CD4-positive, alpha-beta T cell (primary cell): ENCODE measurements at regions not wholly inside any gene's neighbourhood (a gene's known extent, or its start where the extent isn't known, plus 50 kb on each side); places are given as distances from the start of the nearest gene placed in this dataset.

ENCODE experiments used
- ATAC-seq: fragments of 200-7000 bp; cut with Tn5 transposase; one replicate; pipeline ENCODE4 v1.10.0; 2022; ENCODE audit warnings: mild to moderate bottlenecking; ENCODE audit not compliant: poor library complexity
- CTCF ChIA-PET: fragments of 350-600 bp; sonication (Branson Sonifier 250); formaldehyde crosslinking; loops from one replicate; lab custom pipeline; 2021; ENCODE audit warnings: antibody characterized with exemption, inconsistent platforms; lab: Charles Lee
- POLR2A ChIA-PET: fragments of 350-600 bp; sonication (Branson Sonifier 250); formaldehyde crosslinking; loops from one replicate; lab custom pipeline; 2021; ENCODE audit warnings: antibody characterized with exemption, inconsistent platforms; lab: Charles Lee
- DNase-seq, 14 experiments: peaks; one replicate each; pipeline ENCODE4 v3.0.0-alpha.2; 2013 to 2020; ENCODE audit warnings: mixed read lengths in 2 of 14
- H3K27ac ChIP-seq, 2 donors: one replicate each; pipeline versions ENCODE4 v1.5.1 to v1.7.0; 2013; ENCODE audit warnings: low read length in 2 of 2, low read depth in 1 of 2, mild to moderate bottlenecking in 1 of 2
- H3K27me3 ChIP-seq, 2 experiments: 1 replicate in 1 of 2; 2 replicates in 1 of 2; pipeline versions ENCODE4 v1.6.1 to v1.7.0; 2013; ENCODE audit warnings: low read length in 2 of 2, control low read depth in 1 of 2, mild to moderate bottlenecking in 1 of 2, moderate library complexity in 1 of 2; ENCODE audit not compliant: insufficient read depth in 2 of 2, control insufficient read depth in 1 of 2
- H3K36me3 ChIP-seq: one replicate; pipeline ENCODE4 v1.6.1; 2013; ENCODE audit warnings: low read length, control low read depth; ENCODE audit not compliant: insufficient read depth
- H3K4me1 ChIP-seq: one replicate; pipeline ENCODE4 v1.6.1; 2013; ENCODE audit warnings: low read length, control low read depth; ENCODE audit not compliant: insufficient read depth
- H3K4me3 ChIP-seq: one replicate; pipeline ENCODE4 v1.5.1; 2013; ENCODE audit warnings: mild to moderate bottlenecking, low read length, moderate library complexity
- H3K9me3 ChIP-seq, 2 experiments: 1 replicate in 1 of 2; 2 replicates in 1 of 2; pipeline versions ENCODE4 v1.6.1 to v1.7.0; 2013; ENCODE audit warnings: low read length in 2 of 2, mild to moderate bottlenecking in 2 of 2, control low read depth in 1 of 2, moderate library complexity in 1 of 2; ENCODE audit not compliant: control insufficient read depth in 1 of 2, insufficient read depth in 1 of 2
- H3K27ac Mint-ChIP-seq: one replicate; pipeline ENCODE4 v1.8.0; 2020; ENCODE audit warnings: mixed read lengths
- H3K27me3 Mint-ChIP-seq: one replicate; pipeline ENCODE4 v1.8.0; 2021; ENCODE audit warnings: mixed read lengths
- H3K36me3 Mint-ChIP-seq: one replicate; pipeline ENCODE4 v1.8.0; 2021; ENCODE audit warnings: low read depth, mixed read lengths
- H3K4me1 Mint-ChIP-seq: one replicate; pipeline ENCODE4 v1.8.0; 2021; ENCODE audit warnings: low read depth, mixed read lengths
- H3K4me3 Mint-ChIP-seq: one replicate; pipeline ENCODE4 v1.8.0; 2020; ENCODE audit warnings: mild to moderate bottlenecking, mixed read lengths
- H3K9me3 Mint-ChIP-seq: one replicate; pipeline ENCODE4 v1.8.0; 2020; ENCODE audit warnings: mixed read lengths
- CTCF ChIP-seq: fragments of 200-600 bp; IDR thresholded peaks from one replicate; pipeline ENCODE4 v1.8.0; 2022; ENCODE audit warnings: antibody characterized with exemption, mild to moderate bottlenecking
- intact Hi-C, 2 experiments: fragments of 100-400 bp; cut with DNase I in 1 of 2; cut with micrococcal nuclease in 1 of 2; formaldehyde crosslinking; loops; one replicate each; pipeline versions ENCODE4 v1.15.1 to v1.9.0; 2023 to 2025; cut with DNase I, micrococcal nuclease

- H3K4me3 Mint-ChIP-seq = no peak overlapping the region
- H3K27me3 Mint-ChIP-seq = no peaks in the 10 kb centered on the region
- ATAC-seq (no peak), DNase-seq (no peak)
- no peaks in the 10 kb centered on the region for H3K27me3 ChIP-seq
- H3K36me3 Mint-ChIP-seq = no peaks in the 10 kb centered on the region
- H3K27ac Mint-ChIP-seq = no peak overlapping the region
- peaks cover 0 to 4% of the 10 kb centered on the region in 2 experiments for H3K9me3 ChIP-seq
- ChIA-PET POLR2A (no interaction called here), CTCF (no interaction called here)
- H3K4me1 Mint-ChIP-seq = no peaks in the 10 kb centered on the region
- no peak for TF ChIP-seq CTCF
- H3K36me3 ChIP-seq = no peaks in the 10 kb centered on the region
- no peaks in the 10 kb centered on the region for H3K4me1 ChIP-seq
- no peak overlapping the region for H3K4me3 ChIP-seq
- H3K27ac ChIP-seq = no peak overlapping the region
- peaks cover 8% of the 10 kb centered on the region for H3K9me3 Mint-ChIP-seq
- intact Hi-C loops = no loop called here
Observed at GRCh38 chr17:22496450-22496849, 804.1 kb downstream of the KCNJ18 start.

GRCh38 chr17:22503322-22503899 lies 811.1 kb downstream of the KCNJ18 start:
- Histone ChIP-seq H3K27ac (no peak overlapping the region), H3K4me3 (no peak overlapping the region), H3K9me3 (peaks cover 0 to 43% of the 10 kb centered on the region in 2 experiments), H3K4me1 (no peaks in the 10 kb centered on the region), H3K36me3 (no peaks in the 10 kb centered on the region), H3K27me3 (no peaks in the 10 kb centered on the region)
- no peaks in the 10 kb centered on the region for H3K36me3 Mint-ChIP-seq
- no peak for ATAC-seq
- CTCF ChIA-PET = no interaction called here
- POLR2A ChIA-PET = interaction anchor here (1.2 kb wide), 1 partner anchor 12 kb away, joined by 3 read pairs; no protein-coding TSS in a partner anchor
- no peak for TF ChIP-seq CTCF
- no peak overlapping the region for H3K27ac Mint-ChIP-seq
- intact Hi-C loops = no loop called here
- H3K27me3 Mint-ChIP-seq = no peaks in the 10 kb centered on the region
- no peaks in the 10 kb centered on the region for H3K4me1 Mint-ChIP-seq
- peaks cover 7% of the 10 kb centered on the region for H3K9me3 Mint-ChIP-seq
- no peak for DNase-seq
- no peak overlapping the region for H3K4me3 Mint-ChIP-seq

- TF ChIP-seq CTCF = no peak
- no peaks in the 10 kb centered on the region for H3K27me3 Mint-ChIP-seq
- H3K4me1 Mint-ChIP-seq = no peaks in the 10 kb centered on the region
- H3K36me3 ChIP-seq = no peaks in the 10 kb centered on the region
- no peak overlapping the region for H3K27ac ChIP-seq
- H3K27me3 ChIP-seq = no peaks in the 10 kb centered on the region
- no peaks in the 10 kb centered on the region for H3K4me1 ChIP-seq
- ChIA-PET CTCF (no interaction called here), POLR2A (no interaction called here)
- no peak overlapping the region for H3K4me3 Mint-ChIP-seq
- DNase-seq (no peak), ATAC-seq (no peak)
- H3K4me3 ChIP-seq = no peak overlapping the region
- peaks cover 0 to 43% of the 10 kb centered on the region in 2 experiments for H3K9me3 ChIP-seq
- intact Hi-C loops = no loop called here
- no peaks in the 10 kb centered on the region for H3K36me3 Mint-ChIP-seq
- H3K9me3 Mint-ChIP-seq = peaks cover 5% of the 10 kb centered on the region
- no peak overlapping the region for H3K27ac Mint-ChIP-seq
Observed at GRCh38 chr17:22505660-22506059, 813.3 kb downstream of the KCNJ18 start.
